Neural progenitor cell (in vitro differentiated cells): ENCODE measurements at regions not wholly inside any gene's neighbourhood (a gene's known extent, or its start where the extent isn't known, plus 50 kb on each side); places are given as distances from the start of the nearest gene placed in this dataset.

Experiments used
- DNase-seq: peaks from one replicate; pipeline ENCODE4 v3.0.0-alpha.2; 2016; ENCODE audit warnings: low spot score
- H2AFZ ChIP-seq: fragments of 200-600 bp; sonication (generic); replicated peaks from 2 replicates; pipeline ENCODE4 v1.6.1; 2016; ENCODE audit warnings: antibody characterized with exemption
- H3F3A ChIP-seq: fragments of 200-600 bp; sonication (generic); 2 replicates; pipeline ENCODE4 v1.6.1; 2016; ENCODE audit warnings: antibody characterized with exemption, low read depth
- H3K27ac ChIP-seq: fragments of 200-600 bp; sonication (generic); 2 replicates; pipeline ENCODE4 v1.5.1; 2016; ENCODE audit warnings: mild to moderate bottlenecking
- H3K27me3 ChIP-seq: fragments of 200-600 bp; sonication (generic); 2 replicates; pipeline ENCODE4 v1.6.1; 2016; ENCODE audit warnings: mild to moderate bottlenecking, moderate library complexity
- H3K36me3 ChIP-seq: fragments of 200-600 bp; sonication (generic); 2 replicates; pipeline ENCODE4 v1.5.1; 2016
- H3K4me1 ChIP-seq: fragments of 200-600 bp; sonication (generic); 2 replicates; pipeline ENCODE4 v1.6.1; 2016; ENCODE audit warnings: mixed run types
- H3K4me2 ChIP-seq: fragments of 200-600 bp; sonication (generic); 2 replicates; pipeline ENCODE4 v1.6.1; 2016
- H3K4me3 ChIP-seq: fragments of 200-600 bp; sonication (generic); 2 replicates; pipeline ENCODE4 v1.5.1; 2016
- H3K79me2 ChIP-seq: fragments of 200-600 bp; sonication (generic); 2 replicates; pipeline ENCODE4 v1.6.1; 2016; ENCODE audit warnings: low read depth
- H3K9ac ChIP-seq: fragments of 200-600 bp; sonication (generic); 2 replicates; pipeline ENCODE4 v1.6.1; 2016
- H3K9me3 ChIP-seq: fragments of 200-600 bp; sonication (generic); 2 replicates; pipeline ENCODE4 v1.5.1; 2016; ENCODE audit warnings: low read depth
- H4K20me1 ChIP-seq: fragments of 200-600 bp; sonication (generic); 2 replicates; pipeline ENCODE4 v1.6.1; 2016; ENCODE audit warnings: low read depth
- H3K27ac Mint-ChIP-seq: 3 replicates; pipeline ENCODE4 v1.8.0; 2021; ENCODE audit warnings: mixed read lengths
- H3K27me3 Mint-ChIP-seq: 2 replicates; pipeline ENCODE4 v1.8.0; 2022; ENCODE audit warnings: low read depth, mild to moderate bottlenecking, inconsistent platforms, moderate library complexity, mixed read lengths; ENCODE audit not compliant: insufficient read depth
- H3K36me3 Mint-ChIP-seq: 3 replicates; pipeline ENCODE4 v1.8.0; 2021; ENCODE audit warnings: mixed read lengths
- H3K4me1 Mint-ChIP-seq: 3 replicates; pipeline ENCODE4 v1.8.0; 2021; ENCODE audit warnings: mixed read lengths
- H3K4me3 Mint-ChIP-seq: 3 replicates; pipeline ENCODE4 v1.8.0; 2021; ENCODE audit warnings: mild to moderate bottlenecking, moderate library complexity, mixed read lengths
- H3K9me3 Mint-ChIP-seq: 3 replicates; pipeline ENCODE4 v1.8.0; 2020; ENCODE audit warnings: mixed read lengths
- EZH2 ChIP-seq: fragments of 200-600 bp; sonication (generic); IDR thresholded peaks from 2 replicates; pipeline ENCODE4 v1.6.1; 2017; ENCODE audit warnings: antibody characterized with exemption, mild to moderate bottlenecking, moderate library complexity
- EZH2phosphoT487 ChIP-seq: fragments of 200-600 bp; sonication (generic); IDR thresholded peaks from 2 replicates; pipeline ENCODE4 v1.6.1; 2017; ENCODE audit warnings: antibody characterized with exemption
- TF ChIP-seq, protein P1 (sequence below): fragments of 200-600 bp; sonication (generic); IDR thresholded peaks from 2 replicates; pipeline ENCODE4 v1.5.1; 2017; ENCODE audit warnings: antibody characterized with exemption, mild to moderate bottlenecking

DNA sequence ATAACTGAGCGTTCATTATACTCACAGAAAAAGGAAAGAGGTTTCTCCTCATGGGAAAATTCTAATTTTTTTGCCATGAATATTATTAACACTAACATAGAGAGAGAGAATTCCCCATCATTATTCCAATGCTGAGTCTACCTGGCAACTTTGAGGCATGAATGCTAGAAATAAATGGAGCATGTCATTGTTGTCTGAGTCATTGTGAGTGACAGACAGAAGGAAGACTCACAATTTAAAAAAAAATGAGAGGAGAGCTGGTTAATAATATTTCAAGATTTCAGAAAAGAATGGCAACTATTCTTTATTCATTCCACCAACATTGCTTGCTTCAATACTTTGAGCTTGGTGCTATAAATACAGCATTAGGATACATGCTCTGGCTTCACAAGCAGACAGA lies 170.4 kb upstream of the HS3ST1 start:
- Histone ChIP-seq H2AFZ (no peak overlapping the region), H3K79me2 (no peaks in the 10 kb centered on the region), H4K20me1 (no peaks in the 10 kb centered on the region), H3K36me3 (no peaks in the 10 kb centered on the region), H3K4me3 (no peak overlapping the region), H3K4me2 (no peak overlapping the region), H3K27ac (no peak overlapping the region), H3K27me3 (no peaks in the 10 kb centered on the region), H3K4me1 (no peaks in the 10 kb centered on the region), H3K9me3 (no peaks in the 10 kb centered on the region), H3K9ac (no peak overlapping the region), H3F3A (no peaks in the 10 kb centered on the region)
- Mint-ChIP-seq H3K4me1 (no peaks in the 10 kb centered on the region), H3K36me3 (no peaks in the 10 kb centered on the region), H3K4me3 (no peak overlapping the region), H3K9me3 (no peaks in the 10 kb centered on the region), H3K27ac (no peak overlapping the region), H3K27me3 (no peaks in the 10 kb centered on the region)
- no peak for DNase-seq
- TF ChIP-seq, protein P1, sequence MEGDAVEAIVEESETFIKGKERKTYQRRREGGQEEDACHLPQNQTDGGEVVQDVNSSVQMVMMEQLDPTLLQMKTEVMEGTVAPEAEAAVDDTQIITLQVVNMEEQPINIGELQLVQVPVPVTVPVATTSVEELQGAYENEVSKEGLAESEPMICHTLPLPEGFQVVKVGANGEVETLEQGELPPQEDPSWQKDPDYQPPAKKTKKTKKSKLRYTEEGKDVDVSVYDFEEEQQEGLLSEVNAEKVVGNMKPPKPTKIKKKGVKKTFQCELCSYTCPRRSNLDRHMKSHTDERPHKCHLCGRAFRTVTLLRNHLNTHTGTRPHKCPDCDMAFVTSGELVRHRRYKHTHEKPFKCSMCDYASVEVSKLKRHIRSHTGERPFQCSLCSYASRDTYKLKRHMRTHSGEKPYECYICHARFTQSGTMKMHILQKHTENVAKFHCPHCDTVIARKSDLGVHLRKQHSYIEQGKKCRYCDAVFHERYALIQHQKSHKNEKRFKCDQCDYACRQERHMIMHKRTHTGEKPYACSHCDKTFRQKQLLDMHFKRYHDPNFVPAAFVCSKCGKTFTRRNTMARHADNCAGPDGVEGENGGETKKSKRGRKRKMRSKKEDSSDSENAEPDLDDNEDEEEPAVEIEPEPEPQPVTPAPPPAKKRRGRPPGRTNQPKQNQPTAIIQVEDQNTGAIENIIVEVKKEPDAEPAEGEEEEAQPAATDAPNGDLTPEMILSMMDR: no peak
- TF ChIP-seq EZH2 (no peak), EZH2phosphoT487 (no peak)

- Histone ChIP-seq H4K20me1 (no peaks in the 10 kb centered on the region), H3K36me3 (no peaks in the 10 kb centered on the region), H3K4me1 (no peaks in the 10 kb centered on the region), H2AFZ (no peak overlapping the region), H3K9ac (no peak overlapping the region), H3K4me2 (no peak overlapping the region), H3K27me3 (no peaks in the 10 kb centered on the region), H3K79me2 (no peaks in the 10 kb centered on the region), H3K4me3 (no peak overlapping the region), H3F3A (no peaks in the 10 kb centered on the region), H3K9me3 (no peaks in the 10 kb centered on the region), H3K27ac (no peak overlapping the region)
- Mint-ChIP-seq H3K4me1 (no peaks in the 10 kb centered on the region), H3K9me3 (no peaks in the 10 kb centered on the region), H3K4me3 (no peak overlapping the region), H3K27me3 (no peaks in the 10 kb centered on the region), H3K36me3 (no peaks in the 10 kb centered on the region), H3K27ac (no peak overlapping the region)
- no peak for DNase-seq
- TF ChIP-seq, protein P1: no peak
- TF ChIP-seq EZH2: no peak
- TF ChIP-seq EZH2phosphoT487: no peak
Measured at GRCh38 chr4:11598591-11598990, 169.9 kb upstream of the HS3ST1 start.

DNA sequence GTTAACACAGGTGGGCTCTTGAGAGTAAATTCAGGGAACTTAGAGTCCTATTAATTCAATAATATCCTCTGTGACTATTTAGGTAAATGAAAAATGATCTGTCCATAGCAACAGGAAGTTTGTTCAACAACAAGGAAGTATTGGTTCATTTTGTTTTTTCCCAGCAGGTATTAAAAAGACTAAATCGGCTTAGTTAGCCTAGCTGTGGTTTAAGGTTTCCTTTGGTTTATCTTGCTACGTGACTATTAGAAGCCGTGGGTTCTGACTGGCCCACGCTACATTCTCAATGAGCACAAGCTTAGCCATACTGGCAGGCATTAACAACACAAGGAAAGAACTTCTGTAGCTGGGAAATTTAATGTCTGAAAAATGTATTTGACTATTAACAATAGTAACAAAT lies 168.8 kb upstream of the HS3ST1 start:
- Histone ChIP-seq H3K4me1 (no peaks in the 10 kb centered on the region), H3K9ac (no peak overlapping the region), H3K27ac (no peak overlapping the region), H4K20me1 (no peaks in the 10 kb centered on the region), H3K4me3 (no peak overlapping the region), H3K79me2 (no peaks in the 10 kb centered on the region), H3F3A (no peaks in the 10 kb centered on the region), H2AFZ (no peak overlapping the region), H3K9me3 (no peaks in the 10 kb centered on the region), H3K4me2 (no peak overlapping the region), H3K36me3 (no peaks in the 10 kb centered on the region), H3K27me3 (no peaks in the 10 kb centered on the region)
- no peak for DNase-seq
- H3K9me3 Mint-ChIP-seq: no peaks in the 10 kb centered on the region
- H3K4me1 Mint-ChIP-seq: no peaks in the 10 kb centered on the region
- H3K36me3 Mint-ChIP-seq: no peaks in the 10 kb centered on the region
- H3K27ac Mint-ChIP-seq: no peak overlapping the region
- no peaks in the 10 kb centered on the region for H3K27me3 Mint-ChIP-seq
- TF ChIP-seq, protein P1: no peak
- no peak for TF ChIP-seq EZH2phosphoT487
- TF ChIP-seq EZH2: no peak
- no peak overlapping the region for H3K4me3 Mint-ChIP-seq

DNA sequence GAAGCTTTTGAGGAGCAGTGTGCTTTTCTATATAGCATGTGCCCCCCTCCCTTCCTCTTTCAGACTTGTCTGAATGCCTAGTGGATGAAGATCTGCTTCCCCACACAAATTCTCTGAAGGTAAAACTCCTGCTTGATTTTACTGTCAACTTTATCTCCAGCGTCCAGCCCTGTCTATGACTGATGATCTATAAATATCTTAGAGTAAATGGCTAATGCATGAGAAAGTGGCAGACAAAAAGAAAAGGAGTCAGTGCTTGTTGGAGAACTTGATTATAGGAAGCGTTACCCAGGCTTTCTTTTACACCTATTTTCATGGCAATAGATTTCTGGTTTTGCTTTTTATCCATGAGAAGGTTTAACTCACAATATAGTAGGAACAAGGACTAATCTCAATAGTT lies 168.3 kb upstream of the HS3ST1 start:
- no peaks in the 10 kb centered on the region for H3K9me3 ChIP-seq
- H3K4me2 ChIP-seq: no peak overlapping the region
- no peaks in the 10 kb centered on the region for H3K79me2 ChIP-seq
- Mint-ChIP-seq H3K4me3 (no peak overlapping the region), H3K27ac (no peak overlapping the region), H3K27me3 (no peaks in the 10 kb centered on the region), H3K36me3 (no peaks in the 10 kb centered on the region), H3K9me3 (no peaks in the 10 kb centered on the region), H3K4me1 (no peaks in the 10 kb centered on the region)
- no peaks in the 10 kb centered on the region for H3K36me3 ChIP-seq
- no peak for DNase-seq
- H3K9ac ChIP-seq: no peak overlapping the region
- H3K27me3 ChIP-seq: no peaks in the 10 kb centered on the region
- H4K20me1 ChIP-seq: no peaks in the 10 kb centered on the region
- H3K4me1 ChIP-seq: no peaks in the 10 kb centered on the region
- TF ChIP-seq EZH2 (no peak), EZH2phosphoT487 (no peak)
- TF ChIP-seq, protein P1: no peak
- no peak overlapping the region for H3K27ac ChIP-seq
- no peaks in the 10 kb centered on the region for H3F3A ChIP-seq
- H2AFZ ChIP-seq: no peak overlapping the region
- no peak overlapping the region for H3K4me3 ChIP-seq
